Retinal pigment epithelial cell (primary cell): ENCODE measurements at regions not wholly inside any gene's neighbourhood (a gene's known extent, or its start where the extent isn't known, plus 50 kb on each side); places are given as distances from the start of the nearest gene placed in this dataset.
A peak's percentile ranks its signal among the peaks of the same experiment; 100 is the strongest.
"Not testable (repeated sequence)": the region's sequence is repeated elsewhere in the genome, so short reads cannot be mapped to it uniquely, and the experiment has no call there.

ENCODE experiments used
- DNase-seq: peaks from one replicate; pipeline ENCODE4 v3.0.0-alpha.2; 2010; ENCODE audit warnings: low read depth
- H3K4me3 ChIP-seq: 2 replicates; pipeline ENCODE4 v1.5.1; 2011; ENCODE audit warnings: mild to moderate bottlenecking, low read length, control low read depth, moderate library complexity
- CTCF ChIP-seq: conservative IDR thresholded peaks from 2 replicates; pipeline ENCODE4 v1.5.1; 2011; ENCODE audit warnings: low read depth, low read length, control low read depth, inconsistent platforms

GRCh38 chr10:120212275-120212674 is 244.8 kb upstream of the PLPP4 start:
- TF ChIP-seq CTCF, result no peak
- no peak for DNase-seq
- no peak overlapping the region for H3K4me3 ChIP-seq

DNA sequence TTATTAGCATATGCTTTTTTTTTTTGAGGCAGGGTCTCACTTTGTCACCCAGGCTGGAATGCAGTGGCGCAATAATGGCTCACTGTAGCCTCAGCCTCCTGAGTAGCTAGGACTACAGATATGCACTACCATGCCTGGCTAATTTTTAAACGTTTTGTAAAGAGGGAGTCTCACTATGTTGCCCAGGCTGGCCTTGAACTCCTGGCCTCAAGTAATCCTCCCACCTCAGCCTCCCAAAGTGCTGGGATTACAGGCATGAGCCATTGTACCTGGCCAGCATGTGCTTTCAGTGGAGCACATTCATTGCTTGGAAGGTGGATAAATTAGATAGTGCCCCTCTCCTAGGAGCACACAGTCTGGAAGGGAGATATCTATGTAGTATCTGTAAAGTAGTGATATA is 243.7 kb upstream of the PLPP4 start:
- not testable (repeated sequence) for DNase-seq, H3K4me3 ChIP-seq

GRCh38 chr10:120217736-120218135 is 239.3 kb upstream of the PLPP4 start:
- H3K4me3 ChIP-seq, result no peak overlapping the region
- no peak for TF ChIP-seq CTCF
- no peak for DNase-seq

- DNase-seq, result no peak
- peak; percentile 78 for TF ChIP-seq CTCF
- H3K4me3 ChIP-seq, result no peak overlapping the region
Observed at GRCh38 chr10:120221873-120222485, 235.0 kb upstream of the PLPP4 start.

- no peak overlapping the region for H3K4me3 ChIP-seq
- no peak for DNase-seq
- no peak for TF ChIP-seq CTCF
Observed at GRCh38 chr10:120229641-120230040, 227.4 kb upstream of the PLPP4 start.

DNA sequence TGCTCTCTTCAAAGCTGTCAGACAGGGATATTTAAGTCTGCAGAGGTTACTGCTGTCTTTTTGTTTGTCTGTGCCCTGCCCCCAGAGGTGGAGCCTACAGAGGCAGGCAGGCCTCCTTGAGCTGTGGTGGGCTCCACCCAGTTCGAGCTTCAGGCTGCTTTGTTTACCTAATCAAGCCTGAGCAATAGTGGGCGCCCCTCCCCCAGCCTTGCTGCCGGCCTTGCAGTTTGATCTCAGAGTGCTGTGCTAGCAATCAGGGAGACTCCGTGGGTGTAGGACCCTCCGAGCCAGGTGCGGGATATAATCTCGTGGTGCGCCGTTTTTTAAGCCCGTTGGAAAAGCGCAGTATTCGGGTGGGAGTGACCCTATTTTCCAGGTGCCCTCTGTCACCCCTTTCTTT is 217.3 kb upstream of the PLPP4 start:
- not testable (repeated sequence) for DNase-seq, H3K4me3 ChIP-seq

GRCh38 chr10:120251821-120252442 is 205.1 kb upstream of the PLPP4 start:
- no peak overlapping the region for H3K4me3 ChIP-seq
- no peak for DNase-seq
- TF ChIP-seq CTCF, result no peak

DNA sequence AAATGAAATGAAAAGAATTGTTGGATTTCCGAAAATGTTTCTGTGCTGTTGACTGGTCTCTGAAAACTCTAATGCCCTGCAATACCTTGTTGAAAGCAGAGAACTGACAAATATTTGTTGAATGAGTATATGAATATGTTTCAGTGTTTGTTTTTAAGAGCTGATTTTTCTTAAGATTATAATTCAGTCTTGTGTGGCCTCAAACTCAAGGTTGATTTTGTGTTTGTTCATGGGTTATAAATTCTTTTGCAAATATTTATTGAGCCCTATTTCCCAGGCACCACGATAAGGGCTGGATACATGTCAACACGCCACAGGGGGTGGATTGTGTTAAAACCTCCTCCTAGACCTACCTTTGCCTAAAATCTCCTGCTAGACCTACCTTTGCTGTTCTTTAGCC is 203.9 kb upstream of the PLPP4 start:
- DNase-seq, result no peak
- TF ChIP-seq CTCF, result no peak
- H3K4me3 ChIP-seq, result no peak overlapping the region
